GM18517 (cell line): ENCODE measurements at regions not wholly inside any gene's neighbourhood (a gene's known extent, or its start where the extent isn't known, plus 50 kb on each side); places are given as distances from the start of the nearest gene placed in this dataset.

Experiments
- ATAC-seq: cut with Tn5 transposase; IDR thresholded peaks from one replicate; pipeline ENCODE4 v1.9.1; 2021; ENCODE audit warnings: mild to moderate bottlenecking, moderate library complexity; ENCODE audit not compliant: unreplicated experiment

- no peak for ATAC-seq
These were observed 320.7 kb downstream of the CYP26B1 start for GRCh38 chr2:71826826-71827523.

- no peak for ATAC-seq
These were observed 321.4 kb downstream of the CYP26B1 start for GRCh38 chr2:71826299-71826698.

GRCh38 chr2:71824436-71824835 lies 323.2 kb downstream of the CYP26B1 start:
- ATAC-seq, result no peak

GRCh38 chr2:71823526-71823925 lies 324.1 kb downstream of the CYP26B1 start:
- ATAC-seq, result no peak

- ATAC-seq, result no peak
These were observed 325.2 kb downstream of the CYP26B1 start for GRCh38 chr2:71822463-71822862.

GRCh38 chr2:71821856-71822255 lies 325.8 kb downstream of the CYP26B1 start:
- no peak for ATAC-seq

GRCh38 chr2:71816815-71817214 lies 330.8 kb downstream of the CYP26B1 start:
- ATAC-seq, result no peak

GRCh38 chr2:71815701-71816474 lies 331.8 kb downstream of the CYP26B1 start:
- no peak for ATAC-seq

- no peak for ATAC-seq
These were observed 332.8 kb downstream of the CYP26B1 start for GRCh38 chr2:71814885-71815284.

- ATAC-seq, result no peak
These were observed 333.7 kb downstream of the CYP26B1 start for GRCh38 chr2:71813807-71814470.

- ATAC-seq, result no peak
These were observed 334.3 kb downstream of the CYP26B1 start for GRCh38 chr2:71813315-71813714.

GRCh38 chr2:71812736-71813135 lies 334.9 kb downstream of the CYP26B1 start:
- no peak for ATAC-seq

GRCh38 chr2:71811726-71812125 lies 335.9 kb downstream of the CYP26B1 start:
- no peak for ATAC-seq

GRCh38 chr2:71811157-71811556 lies 336.5 kb downstream of the CYP26B1 start:
- no peak for ATAC-seq

GRCh38 chr2:71807581-71808451 lies 339.8 kb downstream of the CYP26B1 start:
- no peak for ATAC-seq

- no peak for ATAC-seq
These were observed 341.2 kb downstream of the CYP26B1 start for GRCh38 chr2:71806432-71806831.

GRCh38 chr2:71804281-71804751 lies 343.3 kb downstream of the CYP26B1 start:
- ATAC-seq, result no peak

GRCh38 chr2:71803398-71803797 lies 344.3 kb downstream of the CYP26B1 start:
- no peak for ATAC-seq

- no peak for ATAC-seq
These were observed 345.1 kb downstream of the CYP26B1 start for GRCh38 chr2:71802556-71802955.

GRCh38 chr2:71801969-71802368 lies 345.7 kb downstream of the CYP26B1 start:
- no peak for ATAC-seq

GRCh38 chr2:71801556-71801955 lies 346.1 kb downstream of the CYP26B1 start:
- ATAC-seq, result no peak
